KOPT-K1 (cell line): ENCODE measurements at regions not wholly inside any gene's neighbourhood (a gene's known extent, or its start where the extent isn't known, plus 50 kb on each side); places are given as distances from the start of the nearest gene placed in this dataset.
"Not testable (repeated sequence)": the region's sequence is repeated elsewhere in the genome, so short reads cannot be mapped to it uniquely, and the experiment has no call there.

Experiments used
- H3K27ac ChIP-seq: fragments of 200-600 bp; sonication (generic); 2 replicates; pipeline ENCODE4 v1.5.1; 2016; ENCODE audit warnings: antibody characterized with exemption, mild to moderate bottlenecking, low read depth, low read length; ENCODE audit not compliant: poor library complexity, severe bottlenecking
- H3K36me3 ChIP-seq: fragments of 200-600 bp; sonication (generic); 2 replicates; pipeline ENCODE4 v1.5.1; 2017; ENCODE audit warnings: antibody characterized with exemption, mild to moderate bottlenecking, low read length, moderate library complexity; ENCODE audit not compliant: insufficient read depth
- H3K9me3 ChIP-seq: fragments of 200-600 bp; sonication (generic); 2 replicates; pipeline ENCODE4 v1.5.1; 2017; ENCODE audit warnings: antibody characterized with exemption, low read length, mild to moderate bottlenecking; ENCODE audit not compliant: insufficient read depth, poor library complexity, severe bottlenecking

GRCh38 chr6:170043881-170044790 lies 246.7 kb downstream of the DLL1 start:
- Histone ChIP-seq H3K9me3 (no peaks in the 10 kb centered on the region), H3K36me3 (no peaks in the 10 kb centered on the region), H3K27ac (no peak overlapping the region)

GRCh38 chr6:170043150-170043819 lies 247.6 kb downstream of the DLL1 start:
- no peaks in the 10 kb centered on the region for H3K36me3 ChIP-seq
- no peaks in the 10 kb centered on the region for H3K9me3 ChIP-seq
- H3K27ac ChIP-seq, result no peak overlapping the region

GRCh38 chr6:170042596-170043118 lies 248.2 kb downstream of the DLL1 start:
- Histone ChIP-seq H3K27ac (no peak overlapping the region), H3K36me3 (no peaks in the 10 kb centered on the region)

GRCh38 chr6:170042123-170042522 lies 248.8 kb downstream of the DLL1 start:
- Histone ChIP-seq H3K27ac (no peak overlapping the region), H3K9me3 (no peaks in the 10 kb centered on the region), H3K36me3 (no peaks in the 10 kb centered on the region)

More at GRCh38 chr6:170042596-170043118, 248.2 kb downstream of the DLL1 start:
- H3K9me3 ChIP-seq, result no peaks in the 10 kb centered on the region

GRCh38 chr6:170041526-170041925 lies 249.4 kb downstream of the DLL1 start:
- Histone ChIP-seq H3K27ac (no peak overlapping the region), H3K36me3 (no peaks in the 10 kb centered on the region), H3K9me3 (peaks cover 4% of the 10 kb centered on the region)

GRCh38 chr6:170040906-170041305 lies 250.0 kb downstream of the DLL1 start:
- Histone ChIP-seq H3K9me3 (peaks cover 4% of the 10 kb centered on the region), H3K36me3 (no peaks in the 10 kb centered on the region), H3K27ac (no peak overlapping the region)

- Histone ChIP-seq H3K9me3 (peaks cover 4% of the 10 kb centered on the region), H3K36me3 (no peaks in the 10 kb centered on the region), H3K27ac (no peak overlapping the region)
Measured at GRCh38 chr6:170040115-170040500, 250.8 kb downstream of the DLL1 start.

GRCh38 chr6:170039156-170040114 lies 251.4 kb downstream of the DLL1 start:
- Histone ChIP-seq H3K27ac (no peak overlapping the region), H3K36me3 (no peaks in the 10 kb centered on the region), H3K9me3 (peaks cover 4% of the 10 kb centered on the region)

- peaks cover 10% of the 10 kb centered on the region for H3K9me3 ChIP-seq
- H3K36me3 ChIP-seq, result no peaks in the 10 kb centered on the region
- no peak overlapping the region for H3K27ac ChIP-seq
Measured at GRCh38 chr6:170038708-170039107, 252.2 kb downstream of the DLL1 start.

GRCh38 chr6:170038251-170038650 lies 252.6 kb downstream of the DLL1 start:
- Histone ChIP-seq H3K36me3 (no peaks in the 10 kb centered on the region), H3K9me3 (peaks cover 15% of the 10 kb centered on the region), H3K27ac (no peak overlapping the region)

- Histone ChIP-seq H3K27ac (no peak overlapping the region), H3K36me3 (no peaks in the 10 kb centered on the region), H3K9me3 (peaks cover 20% of the 10 kb centered on the region)
Measured at GRCh38 chr6:170037541-170038250, 253.2 kb downstream of the DLL1 start.

- Histone ChIP-seq H3K9me3 (peaks cover 23% of the 10 kb centered on the region), H3K27ac (no peak overlapping the region)
Measured at GRCh38 chr6:170036916-170037315, 254.0 kb downstream of the DLL1 start.

GRCh38 chr6:170036367-170036766 lies 254.5 kb downstream of the DLL1 start:
- not testable (repeated sequence) for H3K27ac ChIP-seq, H3K36me3 ChIP-seq
- peaks cover 23% of the 10 kb centered on the region for H3K9me3 ChIP-seq

More at GRCh38 chr6:170036916-170037315, 254.0 kb downstream of the DLL1 start:
- H3K36me3 ChIP-seq, result no peaks in the 10 kb centered on the region

GRCh38 chr6:170035901-170036304 lies 255.0 kb downstream of the DLL1 start:
- Histone ChIP-seq H3K27ac (no peak overlapping the region), H3K9me3 (peaks cover 23% of the 10 kb centered on the region), H3K36me3 (no peaks in the 10 kb centered on the region)
